ENCODE measurements at regions not wholly inside any gene's neighbourhood (a gene's known extent, or its start where the extent isn't known, plus 50 kb on each side); places are given as distances from the start of the nearest gene placed in this dataset.

GRCh38 chr11:116310226-116310625 lies 462.6 kb downstream of the BUD13 start:
- TF ChIP-seq FOXM1 (IDR thresholded peaks at IDR 0.05; ENCODE audit: borderline replicate concordance, low read depth) (no peak), EGR1 (IDR thresholded peaks at IDR 0.05) (no peak), USF1 (IDR thresholded peaks at IDR 0.05) (no peak), MAX (IDR thresholded peaks at IDR 0.05) (no peak), CREB1 (IDR thresholded peaks at IDR 0.05; ENCODE audit: low read depth) (no peak), REST (IDR thresholded peaks at IDR 0.05; ENCODE audit: low read depth) (no peak), RAD21 (IDR thresholded peaks at IDR 0.05; ENCODE audit: low read depth) (no peak), TCF12 (IDR thresholded peaks at IDR 0.05; ENCODE audit: low read depth) (no peak), NFIC (IDR thresholded peaks at IDR 0.05) (no peak), CEBPB (IDR thresholded peaks at IDR 0.05) (no peak), EP300 (IDR thresholded peaks at IDR 0.05; ENCODE audit: borderline replicate concordance) (no peak), YY1 (IDR thresholded peaks at IDR 0.05; ENCODE audit: low read depth) (no peak), ZBTB7A (IDR thresholded peaks at IDR 0.05; ENCODE audit: low read depth) (no peak)

GRCh38 chr11:116309446-116309845 lies 463.3 kb downstream of the BUD13 start:
- TF ChIP-seq RAD21 (IDR thresholded peaks at IDR 0.05; ENCODE audit: low read depth) (no peak), EGR1 (IDR thresholded peaks at IDR 0.05) (no peak), TCF12 (IDR thresholded peaks at IDR 0.05; ENCODE audit: low read depth) (no peak), USF1 (IDR thresholded peaks at IDR 0.05) (no peak), TAF1 (IDR thresholded peaks at IDR 0.05; ENCODE audit: low read depth) (no peak), NFIC (IDR thresholded peaks at IDR 0.05) (no peak), TEAD4 (IDR thresholded peaks at IDR 0.05) (no peak), MAX (IDR thresholded peaks at IDR 0.05) (no peak)

- TF ChIP-seq NFIC (IDR thresholded peaks at IDR 0.05) (no peak), ZBTB7A (IDR thresholded peaks at IDR 0.05; ENCODE audit: low read depth) (no peak), REST (IDR thresholded peaks at IDR 0.05; ENCODE audit: low read depth) (no peak), TCF12 (IDR thresholded peaks at IDR 0.05; ENCODE audit: low read depth) (no peak), CEBPB (IDR thresholded peaks at IDR 0.05) (no peak), FOXM1 (IDR thresholded peaks at IDR 0.05; ENCODE audit: borderline replicate concordance, low read depth) (no peak), TAF1 (IDR thresholded peaks at IDR 0.05; ENCODE audit: low read depth) (no peak), RAD21 (IDR thresholded peaks at IDR 0.05; ENCODE audit: low read depth) (no peak), EGR1 (IDR thresholded peaks at IDR 0.05) (no peak), USF1 (IDR thresholded peaks at IDR 0.05) (no peak), MAX (IDR thresholded peaks at IDR 0.05) (no peak), TEAD4 (IDR thresholded peaks at IDR 0.05) (no peak), YY1 (IDR thresholded peaks at IDR 0.05; ENCODE audit: low read depth) (no peak), EP300 (IDR thresholded peaks at IDR 0.05; ENCODE audit: borderline replicate concordance) (no peak), CREB1 (IDR thresholded peaks at IDR 0.05; ENCODE audit: low read depth) (no peak)
Measured at GRCh38 chr11:116302756-116303155, 470.0 kb downstream of the BUD13 start.

- TF ChIP-seq RAD21 (IDR thresholded peaks at IDR 0.05; ENCODE audit: low read depth) (no peak), CEBPB (IDR thresholded peaks at IDR 0.05) (no peak), FOXM1 (IDR thresholded peaks at IDR 0.05; ENCODE audit: borderline replicate concordance, low read depth) (no peak), NFIC (IDR thresholded peaks at IDR 0.05) (no peak), ZBTB7A (IDR thresholded peaks at IDR 0.05; ENCODE audit: low read depth) (no peak), TCF12 (IDR thresholded peaks at IDR 0.05; ENCODE audit: low read depth) (no peak), CREB1 (IDR thresholded peaks at IDR 0.05; ENCODE audit: low read depth) (no peak), MAX (IDR thresholded peaks at IDR 0.05) (no peak), YY1 (IDR thresholded peaks at IDR 0.05; ENCODE audit: low read depth) (no peak), USF1 (IDR thresholded peaks at IDR 0.05) (no peak), TAF1 (IDR thresholded peaks at IDR 0.05; ENCODE audit: low read depth) (no peak), TEAD4 (IDR thresholded peaks at IDR 0.05) (no peak), REST (IDR thresholded peaks at IDR 0.05; ENCODE audit: low read depth) (no peak), EGR1 (IDR thresholded peaks at IDR 0.05) (no peak), EP300 (IDR thresholded peaks at IDR 0.05; ENCODE audit: borderline replicate concordance) (no peak)
Measured at GRCh38 chr11:116301141-116301540, 471.6 kb downstream of the BUD13 start.

Measured in Ishikawa (cell line).